NCI-H2171 treated with DMSO at 0.1 percent for 48 hours (cell line): ENCODE measurements at regions not wholly inside any gene's neighbourhood (a gene's known extent, or its start where the extent isn't known, plus 50 kb on each side); places are given as distances from the start of the nearest gene placed in this dataset.
A peak's percentile ranks its signal among the peaks of the same experiment; 100 is the strongest.
"Not testable (repeated sequence)": the region's sequence is repeated elsewhere in the genome, so short reads cannot be mapped to it uniquely, and the experiment has no call there.

Source experiments
- DNase-seq: peaks from one replicate; lab custom pipeline; 2025; lab: John Stamatoyannopoulos, UW

DNA sequence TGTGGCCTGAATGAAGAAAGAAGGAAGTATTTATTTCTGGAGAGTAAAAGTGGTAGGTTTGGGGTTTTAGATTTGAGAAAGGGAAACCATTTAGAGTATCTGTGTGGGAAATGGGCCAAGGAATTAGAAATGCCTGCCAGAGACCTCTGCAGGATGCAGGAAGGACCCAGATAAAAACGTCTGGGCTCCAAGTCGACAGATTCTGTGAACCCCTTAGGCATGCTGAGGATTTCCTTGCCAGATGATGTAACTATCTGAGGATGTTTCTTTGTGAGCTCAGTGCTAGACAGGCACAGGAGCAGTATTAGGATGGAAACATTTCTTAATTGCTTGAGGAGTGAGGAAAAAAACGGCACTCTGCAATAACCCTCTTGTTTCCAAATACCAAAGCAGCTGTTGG is 251.8 kb upstream of the DMRT1 start:
- no peak for DNase-seq

- no peak for DNase-seq
Measured at GRCh38 chr9:591292-591691, 250.2 kb upstream of the DMRT1 start.

- DNase-seq = no peak
Measured at GRCh38 chr9:592225-592624, 249.3 kb upstream of the DMRT1 start.

DNA sequence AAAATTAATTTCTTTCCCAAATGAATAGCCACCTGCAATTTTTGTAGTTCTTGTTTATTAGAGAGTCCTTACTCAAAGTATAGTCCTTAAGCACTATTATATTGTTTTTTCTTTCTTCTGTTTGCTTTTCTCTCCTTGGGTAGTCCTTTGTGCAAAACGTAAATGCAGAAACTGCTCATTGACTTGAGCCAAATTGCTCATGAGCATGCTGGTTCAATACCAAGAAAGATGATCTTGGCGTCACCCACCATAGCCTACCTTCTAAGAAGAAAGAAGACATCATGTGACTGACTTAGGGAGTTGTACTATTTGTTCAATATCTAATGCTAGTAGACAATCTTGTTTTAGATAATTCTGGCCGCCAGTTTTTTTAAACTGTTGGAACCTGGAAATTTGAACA is 248.8 kb upstream of the DMRT1 start:
- no peak for DNase-seq

DNA sequence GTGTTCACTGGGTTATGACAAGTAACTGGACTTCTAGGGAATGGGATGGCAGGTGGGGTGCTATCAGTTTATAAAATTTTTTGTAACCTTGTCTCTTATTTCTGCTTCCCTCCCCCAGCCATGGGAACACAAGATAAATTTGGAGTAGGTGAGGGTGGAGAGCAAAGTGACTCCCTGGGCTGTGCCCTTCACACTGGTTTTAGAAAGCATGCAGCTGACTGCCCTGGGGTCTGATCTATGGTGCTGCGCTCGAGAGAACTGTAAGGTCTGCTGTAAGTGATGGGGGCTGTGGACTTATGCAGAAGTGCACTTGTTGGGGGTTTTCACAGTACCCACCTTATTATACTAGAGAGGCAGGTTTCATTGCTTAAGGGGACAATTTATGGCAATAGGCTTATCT is 247.7 kb upstream of the DMRT1 start:
- DNase-seq = no peak

DNA sequence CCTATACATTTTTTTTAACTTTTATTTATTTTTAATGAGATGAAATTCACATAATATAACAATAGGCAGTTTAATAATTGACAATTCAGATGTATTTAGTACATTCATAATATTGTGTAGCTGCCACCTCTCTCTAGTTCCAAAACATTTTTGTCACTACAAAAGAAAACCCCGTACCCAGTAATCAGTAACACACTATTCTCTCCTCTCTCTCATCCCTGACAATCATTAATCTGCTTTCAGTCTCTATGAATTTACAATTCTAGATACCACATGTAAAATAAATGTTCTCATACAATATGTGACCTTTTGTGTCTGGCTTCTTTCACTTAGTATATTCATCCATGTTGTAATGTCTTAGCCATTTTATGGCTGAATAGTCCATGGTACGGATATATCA is 244.8 kb upstream of the DMRT1 start:
- DNase-seq = no peak

DNA sequence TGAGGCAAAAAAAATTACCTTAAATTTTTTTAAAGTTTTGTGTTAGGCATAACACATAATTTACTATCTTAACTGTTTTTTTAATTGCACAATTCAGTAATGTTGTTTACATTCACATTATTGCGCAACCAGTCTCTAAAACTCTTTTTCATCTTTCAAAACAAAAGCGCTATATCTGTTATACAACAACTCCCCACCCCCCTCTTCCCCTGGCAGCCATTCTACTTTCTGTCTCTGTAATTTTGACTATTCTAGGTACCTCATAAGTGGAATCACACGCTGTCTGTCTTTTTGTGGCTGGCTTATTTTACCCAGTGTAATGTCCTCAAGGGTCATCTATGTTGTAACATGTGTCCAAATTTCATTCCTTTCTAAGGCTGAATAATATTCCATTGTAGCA is 241.5 kb upstream of the DMRT1 start:
- no peak for DNase-seq

- DNase-seq = no peak
Measured at GRCh38 chr9:602716-603115, 238.8 kb upstream of the DMRT1 start.

DNA sequence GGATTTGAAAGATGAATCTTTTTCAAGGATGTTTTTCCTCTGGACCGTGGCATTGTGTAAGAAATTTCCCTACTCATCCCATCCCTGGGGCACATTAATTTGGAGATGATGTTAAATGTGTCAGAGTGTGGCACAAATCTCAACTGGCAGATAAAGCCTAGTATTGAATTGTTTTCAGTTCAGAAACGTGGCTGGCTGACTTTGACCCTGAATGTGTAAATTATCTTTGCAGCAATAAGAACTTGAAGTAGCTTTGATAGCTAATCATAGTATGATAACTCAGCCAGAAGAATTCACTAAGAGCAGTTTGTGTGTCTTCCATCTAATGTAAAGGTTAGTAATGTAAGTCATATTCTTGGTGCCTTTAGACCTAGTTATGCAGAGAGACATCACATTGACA is 238.4 kb upstream of the DMRT1 start:
- no peak for DNase-seq

- DNase-seq = no peak
Measured at GRCh38 chr9:607417-607816, 234.1 kb upstream of the DMRT1 start.

- peak; percentile 71 for DNase-seq
Measured at GRCh38 chr9:613771-614347, 227.6 kb upstream of the DMRT1 start.

DNA sequence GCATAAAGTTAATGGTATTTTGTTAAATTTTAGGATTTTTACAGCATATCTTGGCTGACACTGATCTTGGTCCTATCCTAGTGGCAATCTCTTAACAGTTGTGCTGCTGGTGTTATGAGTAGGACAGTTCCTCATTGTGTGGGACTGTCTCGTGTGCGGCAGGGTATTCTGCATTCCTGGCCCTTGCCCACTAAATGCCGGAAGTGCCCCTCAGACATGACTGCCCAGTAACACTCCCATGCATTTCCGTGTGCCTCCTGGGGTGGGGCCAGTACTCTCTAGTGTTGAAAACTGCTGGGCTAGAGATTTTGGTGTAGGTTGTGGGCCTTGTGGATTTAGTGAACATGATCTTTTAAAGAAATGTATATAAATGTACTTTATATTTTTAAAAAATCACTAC is 227.1 kb upstream of the DMRT1 start:
- DNase-seq = no peak

DNA sequence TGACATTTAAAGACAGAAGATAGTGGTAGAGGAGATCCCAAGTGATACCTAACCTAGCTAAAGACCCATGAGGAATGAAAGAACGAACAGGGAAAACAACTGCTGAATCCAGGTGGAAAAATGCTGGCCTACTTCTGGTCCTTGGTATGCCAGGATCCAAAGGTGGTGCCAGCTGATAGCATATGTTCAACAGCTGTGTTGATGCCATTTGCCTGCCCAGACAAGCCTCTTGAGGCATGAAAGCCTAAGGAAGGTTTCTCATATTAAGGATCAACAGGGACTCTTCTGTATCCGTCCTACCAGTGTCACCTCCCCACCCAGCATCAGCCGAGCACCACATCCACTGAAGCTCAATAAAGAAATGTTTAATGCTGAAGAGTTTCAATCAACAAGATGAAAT is 225.7 kb upstream of the DMRT1 start:
- peak; percentile 88 for DNase-seq

GRCh38 chr9:616694-617093 is 224.8 kb upstream of the DMRT1 start:
- DNase-seq = no peak

GRCh38 chr9:617445-618085 is 223.9 kb upstream of the DMRT1 start:
- no peak for DNase-seq

DNA sequence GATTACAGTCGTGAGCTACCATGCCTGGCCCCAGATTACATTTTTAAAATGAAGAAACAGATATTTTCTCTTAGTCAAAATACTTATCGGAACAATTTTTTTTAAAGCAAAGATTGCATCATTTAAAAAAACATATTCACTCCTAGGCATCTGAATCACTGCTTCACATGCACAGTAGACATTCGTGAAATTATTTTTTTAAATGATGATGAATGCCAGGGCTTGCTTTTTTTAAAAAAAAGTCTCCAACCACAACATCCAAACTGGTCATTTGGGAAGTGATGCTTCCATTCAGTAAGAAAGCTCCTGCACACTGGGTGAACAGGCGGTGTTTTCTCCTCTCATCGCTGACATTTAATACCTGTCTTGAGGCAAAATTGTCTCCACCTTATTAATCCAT is 223.0 kb upstream of the DMRT1 start:
- no peak for DNase-seq

DNA sequence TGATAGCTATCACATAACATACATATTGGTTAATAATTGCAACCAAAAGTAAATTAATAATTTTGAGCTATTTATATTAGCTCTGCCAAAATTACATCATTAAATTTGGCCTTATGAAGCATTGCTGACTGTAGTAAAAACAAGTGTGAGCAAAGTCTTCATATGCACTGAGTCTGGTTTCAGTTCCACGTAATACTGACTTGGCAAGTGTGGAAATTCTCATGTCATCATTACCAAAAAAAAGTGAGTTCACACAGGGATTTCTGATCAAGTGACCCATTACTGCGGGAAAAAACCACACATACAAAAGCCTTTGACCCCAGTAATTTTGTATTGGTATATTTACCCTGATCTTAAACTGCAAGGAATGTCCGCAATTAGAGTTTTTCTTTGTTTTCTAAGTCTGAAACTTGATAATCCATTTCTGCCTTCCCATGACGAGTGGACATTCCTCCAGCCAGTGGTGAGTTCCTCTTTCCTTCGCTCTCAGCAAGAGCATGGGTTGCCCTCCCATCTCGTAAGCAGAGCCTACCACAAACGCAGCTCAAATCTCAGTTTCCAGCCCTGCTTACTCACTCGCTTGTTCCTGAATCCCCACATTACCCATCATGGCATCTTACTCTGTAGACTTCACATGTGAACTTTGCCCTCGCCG is 220.2 kb upstream of the DMRT1 start:
- DNase-seq = no peak

DNA sequence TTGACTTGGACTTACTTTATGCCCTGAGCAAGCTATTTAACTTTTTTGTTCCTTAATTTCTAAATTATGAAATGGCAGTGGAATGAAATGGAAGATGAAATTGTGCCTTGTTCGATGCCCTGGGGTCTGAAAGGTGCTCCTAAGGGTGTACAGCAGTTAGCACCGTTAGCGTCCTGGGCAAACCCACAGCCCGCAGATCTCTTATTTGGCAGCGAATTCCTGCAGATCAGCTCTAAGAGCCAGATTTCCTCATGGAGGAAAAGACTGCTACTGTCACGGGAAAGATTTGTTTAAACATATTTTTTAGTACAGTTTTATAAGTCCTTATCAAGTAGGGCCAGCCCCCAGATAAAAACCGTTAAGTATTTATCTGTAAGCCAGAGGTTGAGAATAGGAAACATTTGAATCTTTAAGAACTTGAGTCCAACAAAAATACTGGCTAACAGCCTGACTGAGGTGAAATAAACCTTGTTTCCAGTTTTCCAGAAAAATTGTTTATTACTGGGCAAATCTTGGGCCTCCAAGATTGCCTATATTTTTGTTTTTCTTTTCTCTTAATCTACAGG is 216.5 kb upstream of the DMRT1 start:
- DNase-seq = no peak

GRCh38 chr9:625613-626012 is 215.9 kb upstream of the DMRT1 start:
- DNase-seq = no peak

DNA sequence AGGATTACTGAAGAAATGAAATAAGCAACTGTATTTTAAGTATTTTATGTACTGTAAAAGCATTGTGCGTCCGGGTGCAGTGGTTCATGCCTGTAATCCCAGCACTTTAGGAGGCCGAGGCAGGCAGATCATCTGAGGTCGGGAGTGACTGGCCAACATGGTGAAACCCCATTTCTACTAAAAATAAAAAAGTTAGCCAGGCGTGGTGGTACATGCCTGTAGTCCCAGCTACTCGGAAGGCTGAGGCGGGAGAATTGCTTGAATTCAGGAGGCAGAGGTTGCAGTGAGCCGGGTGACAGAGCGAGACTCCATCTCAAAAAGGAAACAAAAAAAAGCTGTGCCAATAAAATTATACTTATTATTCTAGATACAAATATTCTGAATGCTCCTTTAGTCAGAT is 215.4 kb upstream of the DMRT1 start:
- not testable (repeated sequence) for DNase-seq

GRCh38 chr9:626596-626995 is 214.9 kb upstream of the DMRT1 start:
- no peak for DNase-seq

DNA sequence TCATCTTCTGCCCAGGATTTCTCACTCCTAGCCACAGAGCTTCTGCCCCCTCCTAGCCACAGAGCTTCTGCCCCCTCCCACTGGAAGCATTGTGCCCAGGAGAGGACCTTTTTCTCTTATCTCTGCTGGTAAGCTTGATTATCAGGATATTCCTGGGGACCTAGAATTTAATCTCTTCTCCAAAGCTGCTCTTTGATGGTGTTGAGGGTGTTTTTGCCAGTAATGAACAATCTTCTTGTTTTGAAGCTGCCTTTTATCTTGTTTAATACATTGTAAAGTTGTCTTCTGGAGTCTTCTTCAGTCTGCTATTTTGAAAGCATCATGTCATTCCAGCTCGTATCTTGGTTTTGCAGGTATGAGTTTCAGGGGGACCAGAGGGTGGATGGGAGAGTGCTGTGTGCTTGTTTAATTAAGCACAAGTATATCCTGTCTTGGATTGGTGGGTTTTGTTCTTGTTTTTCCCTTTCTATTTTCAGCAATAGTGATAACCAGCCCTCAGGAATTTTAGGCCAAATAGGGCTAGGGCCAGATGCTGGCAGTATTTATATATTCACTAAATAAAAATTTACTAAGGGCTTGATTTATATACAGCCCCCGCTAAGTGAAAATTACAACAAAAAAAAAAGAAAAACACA is 214.0 kb upstream of the DMRT1 start:
- DNase-seq = no peak

- DNase-seq = peak; percentile 44
Measured at GRCh38 chr9:629146-629545, 212.4 kb upstream of the DMRT1 start.
